DOHH2 (cell line): ENCODE measurements at regions not wholly inside any gene's neighbourhood (a gene's known extent, or its start where the extent isn't known, plus 50 kb on each side); places are given as distances from the start of the nearest gene placed in this dataset.

ENCODE experiments used
- EZH2phosphoT487 ChIP-seq: fragments of 200-600 bp; sonication (generic); IDR thresholded peaks from 2 replicates; pipeline ENCODE4 v1.6.1; 2017; ENCODE audit warnings: borderline replicate concordance, mild to moderate bottlenecking, antibody characterized with exemption, low read length, moderate library complexity, mixed read lengths
- TF ChIP-seq, protein P1 (sequence below): fragments of 200-600 bp; sonication (generic); IDR thresholded peaks from one replicate; pipeline ENCODE4 v1.5.1; 2014; ENCODE audit warnings: antibody characterized with exemption, mild to moderate bottlenecking, low read depth, low read length; ENCODE audit not compliant: poor library complexity, severe bottlenecking

DNA sequence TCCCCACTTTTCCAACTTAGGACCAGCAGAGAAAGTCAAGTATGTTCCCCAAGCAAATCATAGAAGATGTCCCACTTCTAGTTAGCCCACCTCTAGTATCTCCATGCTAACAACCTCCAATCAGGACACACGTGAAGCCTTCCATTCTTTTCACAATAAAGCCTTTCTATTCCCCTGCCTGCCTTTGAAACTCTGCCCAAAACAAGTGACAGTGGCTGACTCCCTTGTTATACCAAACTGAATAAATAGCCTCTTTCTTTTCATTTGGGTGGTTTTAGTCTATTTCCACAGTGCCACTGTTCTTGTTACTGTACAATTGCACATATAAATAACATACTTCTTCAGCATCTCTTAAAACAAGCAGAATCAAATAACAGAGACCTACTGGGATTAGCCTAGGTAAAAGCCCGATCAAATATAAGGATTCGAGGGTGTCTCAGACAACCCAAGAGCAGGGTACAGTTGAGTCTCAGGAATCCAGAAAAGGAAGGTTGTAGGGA lies 118.0 kb upstream of the NPHP3 start:
- TF ChIP-seq, protein P1, sequence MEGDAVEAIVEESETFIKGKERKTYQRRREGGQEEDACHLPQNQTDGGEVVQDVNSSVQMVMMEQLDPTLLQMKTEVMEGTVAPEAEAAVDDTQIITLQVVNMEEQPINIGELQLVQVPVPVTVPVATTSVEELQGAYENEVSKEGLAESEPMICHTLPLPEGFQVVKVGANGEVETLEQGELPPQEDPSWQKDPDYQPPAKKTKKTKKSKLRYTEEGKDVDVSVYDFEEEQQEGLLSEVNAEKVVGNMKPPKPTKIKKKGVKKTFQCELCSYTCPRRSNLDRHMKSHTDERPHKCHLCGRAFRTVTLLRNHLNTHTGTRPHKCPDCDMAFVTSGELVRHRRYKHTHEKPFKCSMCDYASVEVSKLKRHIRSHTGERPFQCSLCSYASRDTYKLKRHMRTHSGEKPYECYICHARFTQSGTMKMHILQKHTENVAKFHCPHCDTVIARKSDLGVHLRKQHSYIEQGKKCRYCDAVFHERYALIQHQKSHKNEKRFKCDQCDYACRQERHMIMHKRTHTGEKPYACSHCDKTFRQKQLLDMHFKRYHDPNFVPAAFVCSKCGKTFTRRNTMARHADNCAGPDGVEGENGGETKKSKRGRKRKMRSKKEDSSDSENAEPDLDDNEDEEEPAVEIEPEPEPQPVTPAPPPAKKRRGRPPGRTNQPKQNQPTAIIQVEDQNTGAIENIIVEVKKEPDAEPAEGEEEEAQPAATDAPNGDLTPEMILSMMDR = no peak
- no peak for TF ChIP-seq EZH2phosphoT487
